GM19455 (cell line): ENCODE measurements at regions not wholly inside any gene's neighbourhood (a gene's known extent, or its start where the extent isn't known, plus 50 kb on each side); places are given as distances from the start of the nearest gene placed in this dataset.

Experiments
- ATAC-seq: cut with Tn5 transposase; IDR thresholded peaks from one replicate; pipeline ENCODE4 v1.9.1; 2021; ENCODE audit not compliant: unreplicated experiment

- ATAC-seq = no peak
These were observed 113.4 kb upstream of the AKIRIN2 start for GRCh38 chr6:87815449-87815848.

DNA sequence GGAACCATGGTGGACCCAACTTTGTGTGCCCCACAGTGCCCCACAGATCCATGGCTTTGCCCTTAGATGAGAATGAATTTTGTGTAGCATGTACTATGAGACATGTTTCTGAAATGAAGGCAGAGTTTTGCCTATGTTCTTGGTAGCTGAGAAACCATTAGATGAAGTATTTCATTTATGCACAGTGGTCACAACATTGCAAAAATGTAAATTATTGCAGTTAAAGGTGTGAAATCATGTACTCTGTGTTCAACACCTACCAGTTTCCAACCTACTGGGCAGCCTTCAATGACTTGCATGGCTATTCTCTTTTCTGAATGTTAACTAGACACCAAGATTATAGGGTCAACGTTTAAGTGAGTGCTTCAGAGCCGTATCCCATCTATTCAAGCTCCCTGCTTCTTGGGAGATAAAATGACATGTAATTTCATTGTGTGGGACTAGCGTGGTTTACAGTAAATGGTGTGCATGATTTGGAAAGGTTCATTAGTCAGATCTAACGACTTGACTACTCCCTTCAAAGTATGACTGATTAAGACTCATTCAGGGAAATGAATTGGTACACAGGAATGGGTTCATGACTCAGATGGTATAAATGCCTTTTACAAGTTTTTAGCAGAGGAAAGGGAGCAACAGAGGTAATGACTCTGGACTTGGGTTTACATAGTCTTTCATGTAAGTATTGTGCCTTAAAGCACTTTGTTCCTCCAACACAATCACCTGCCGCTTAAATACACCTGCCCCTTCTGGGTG lies 106.1 kb upstream of the AKIRIN2 start:
- no peak for ATAC-seq

- peak; percentile 49 for ATAC-seq
These were observed 105.4 kb upstream of the AKIRIN2 start for GRCh38 chr6:87807475-87807874.

- ATAC-seq = no peak
These were observed 104.6 kb upstream of the AKIRIN2 start for GRCh38 chr6:87806635-87807034.

GRCh38 chr6:87806099-87806498 lies 104.1 kb upstream of the AKIRIN2 start:
- ATAC-seq = no peak

DNA sequence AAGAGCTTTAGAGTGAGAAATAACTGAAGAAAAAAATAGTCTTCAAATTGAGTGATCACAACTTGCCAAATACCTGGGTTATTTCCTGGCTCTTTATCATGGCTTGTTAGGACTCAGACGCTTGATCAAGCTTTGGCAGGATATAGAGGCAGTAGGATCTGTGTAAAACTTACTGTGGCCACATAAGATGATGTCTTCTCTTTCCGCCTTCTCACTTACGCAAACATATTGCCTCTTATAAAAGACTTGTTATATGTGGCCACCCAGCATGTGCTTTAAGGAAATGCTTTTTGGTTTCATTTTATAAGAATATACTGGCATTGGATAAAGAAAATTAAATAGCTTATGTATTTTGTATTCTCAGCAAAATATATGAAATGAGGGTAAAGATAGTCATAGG lies 101.8 kb upstream of the AKIRIN2 start:
- ATAC-seq = no peak

DNA sequence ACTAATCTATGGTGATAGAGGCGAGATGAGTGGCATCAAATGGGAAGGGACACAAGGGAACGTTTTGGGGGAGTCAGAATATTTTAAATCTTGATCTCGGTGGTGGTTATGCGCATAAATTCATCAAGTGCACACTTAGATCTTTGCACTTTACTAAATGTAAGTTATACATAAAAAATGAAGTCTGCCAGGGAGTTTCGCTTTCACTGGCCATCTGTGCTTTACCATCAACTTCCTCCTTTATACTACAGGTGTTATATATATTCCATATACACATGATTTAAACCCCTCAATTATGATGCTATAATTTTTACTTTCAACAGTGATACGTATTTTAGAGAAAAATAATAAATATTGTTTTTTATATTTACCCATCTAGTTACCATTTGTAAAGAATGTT lies 97.6 kb upstream of the AKIRIN2 start:
- ATAC-seq = no peak

DNA sequence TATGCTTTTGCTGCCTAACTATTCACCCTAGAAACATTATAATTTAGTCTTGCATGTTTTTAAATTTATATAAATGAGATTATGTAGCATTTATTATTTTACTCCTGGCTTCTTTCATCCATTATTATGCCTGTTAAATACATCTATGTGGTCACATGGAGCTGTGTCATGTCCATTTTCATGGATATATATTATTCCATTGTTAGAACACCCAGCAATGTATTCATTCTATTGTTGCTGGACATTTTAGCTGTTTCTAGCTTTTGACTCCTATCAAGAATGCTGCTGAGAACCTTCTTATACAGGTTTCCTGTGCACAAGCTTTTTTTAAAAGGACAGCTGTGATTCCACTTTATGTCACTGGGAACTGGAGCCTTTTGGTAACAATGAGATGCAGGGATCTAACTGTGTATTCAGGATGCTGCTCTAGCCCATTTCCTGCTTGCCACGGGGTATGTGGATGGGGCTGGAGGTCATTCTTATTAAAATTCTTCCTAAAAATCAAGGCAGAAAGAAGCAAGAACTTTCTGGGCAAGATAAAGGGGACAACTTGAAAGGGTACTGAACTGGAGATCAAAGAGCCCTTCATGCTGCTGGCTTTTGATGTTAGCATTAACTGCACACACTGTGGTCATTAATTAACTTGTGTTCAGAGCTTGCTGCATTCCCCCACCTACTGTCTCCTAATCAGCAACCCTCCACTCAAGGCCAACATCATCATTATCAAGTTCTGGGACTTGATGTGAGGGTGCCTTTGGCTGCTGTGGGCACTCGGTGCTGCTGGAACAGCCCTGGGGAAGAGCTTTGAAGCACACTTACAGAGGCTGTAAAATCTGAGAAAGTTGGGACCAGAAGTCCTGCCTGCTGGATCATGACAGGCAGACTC lies 96.6 kb upstream of the AKIRIN2 start:
- no peak for ATAC-seq

DNA sequence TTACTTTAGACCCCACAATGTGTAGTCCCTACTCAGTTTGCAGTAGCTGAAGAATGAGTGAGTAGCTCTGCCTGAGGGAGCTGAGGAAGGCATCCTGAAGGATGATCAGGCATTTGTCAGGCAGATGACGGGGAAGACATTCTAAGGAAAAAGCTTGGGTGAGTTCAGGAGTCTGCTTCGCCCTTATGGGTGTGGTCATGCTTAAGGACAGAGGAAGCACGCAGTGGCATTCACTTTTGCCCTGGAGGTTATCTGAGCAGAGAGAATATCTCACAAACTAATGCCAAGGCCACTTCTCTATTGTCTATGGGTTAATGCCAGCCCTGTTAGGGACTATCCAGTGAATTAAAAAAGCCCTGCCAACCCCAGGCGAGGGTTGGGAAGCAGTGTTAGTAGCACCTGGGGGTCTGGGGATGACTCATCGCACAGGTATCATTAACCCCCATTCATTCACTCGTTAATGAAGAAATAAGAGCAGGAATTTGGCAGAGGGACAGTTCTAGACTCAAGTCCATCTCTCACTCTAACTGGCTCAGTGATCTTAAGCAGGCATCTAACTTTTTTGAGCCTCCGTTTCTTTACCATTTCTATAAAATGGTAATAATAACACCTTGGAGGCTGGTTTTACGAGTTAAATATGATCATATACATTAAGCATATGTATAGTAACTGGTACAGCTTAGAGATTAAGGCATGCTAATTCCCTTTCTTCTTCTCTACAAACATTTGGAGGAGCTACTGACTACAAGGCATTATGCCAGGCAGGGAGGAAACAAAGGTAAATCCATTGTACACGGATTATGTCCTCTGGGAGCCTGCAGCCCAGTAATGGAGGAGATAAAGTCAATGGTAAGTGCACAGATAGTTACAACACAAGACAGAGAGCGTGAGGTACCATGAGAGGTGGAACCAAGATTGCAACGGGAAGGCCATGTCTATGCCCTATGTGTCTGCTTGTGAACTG lies 93.2 kb upstream of the AKIRIN2 start:
- ATAC-seq = no peak

- no peak for ATAC-seq
These were observed 91.3 kb upstream of the AKIRIN2 start for GRCh38 chr6:87793315-87793714.

GRCh38 chr6:87791982-87792381 lies 89.9 kb upstream of the AKIRIN2 start:
- no peak for ATAC-seq

- no peak for ATAC-seq
These were observed 89.5 kb upstream of the AKIRIN2 start for GRCh38 chr6:87791485-87791884.

- no peak for ATAC-seq
These were observed 89.0 kb upstream of the AKIRIN2 start for GRCh38 chr6:87791029-87791428.

GRCh38 chr6:87789900-87790290 lies 87.9 kb upstream of the AKIRIN2 start:
- ATAC-seq = no peak

- no peak for ATAC-seq
These were observed 87.3 kb upstream of the AKIRIN2 start for GRCh38 chr6:87789198-87789899.

DNA sequence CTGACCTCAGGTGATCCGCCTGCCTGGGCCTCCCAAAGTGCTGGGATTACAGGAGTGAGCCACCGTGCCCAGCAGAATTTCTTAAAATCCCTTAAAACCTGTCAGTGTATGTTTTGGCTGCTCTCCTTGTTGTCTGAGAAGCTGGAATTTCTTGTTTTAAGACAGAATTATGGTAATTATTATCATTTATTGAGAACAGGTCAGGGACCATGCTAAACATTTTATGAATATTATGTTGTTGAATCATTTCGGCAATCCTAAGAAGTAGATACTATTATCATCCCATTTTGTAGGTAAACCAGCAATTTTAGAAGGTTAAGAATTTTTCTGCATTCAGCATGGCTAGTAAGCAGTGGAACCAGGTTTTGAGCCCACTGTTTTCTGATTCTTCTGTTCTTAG lies 86.1 kb upstream of the AKIRIN2 start:
- no peak for ATAC-seq

- no peak for ATAC-seq
These were observed 83.3 kb upstream of the AKIRIN2 start for GRCh38 chr6:87785229-87785862.

DNA sequence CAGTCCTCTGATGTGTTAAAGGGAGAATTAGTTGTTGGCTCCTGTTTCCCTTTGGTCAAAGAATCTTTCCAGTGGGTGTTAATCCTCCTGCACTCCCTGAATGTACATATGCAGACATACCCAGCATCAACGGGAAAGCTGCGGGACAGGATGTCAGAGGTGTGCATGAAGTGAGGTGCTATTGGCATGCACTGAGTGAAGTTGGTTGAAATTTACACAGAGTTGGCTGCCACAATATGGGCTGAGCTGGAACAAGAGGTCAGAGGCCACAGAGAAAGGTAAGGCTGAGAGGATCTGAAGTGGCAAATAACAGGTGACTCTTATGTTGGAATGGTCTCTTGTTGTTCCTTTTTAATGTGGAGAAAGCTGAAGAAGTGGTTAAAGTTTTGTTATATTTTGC lies 82.7 kb upstream of the AKIRIN2 start:
- ATAC-seq = no peak

- no peak for ATAC-seq
These were observed 82.0 kb upstream of the AKIRIN2 start for GRCh38 chr6:87784051-87784450.

DNA sequence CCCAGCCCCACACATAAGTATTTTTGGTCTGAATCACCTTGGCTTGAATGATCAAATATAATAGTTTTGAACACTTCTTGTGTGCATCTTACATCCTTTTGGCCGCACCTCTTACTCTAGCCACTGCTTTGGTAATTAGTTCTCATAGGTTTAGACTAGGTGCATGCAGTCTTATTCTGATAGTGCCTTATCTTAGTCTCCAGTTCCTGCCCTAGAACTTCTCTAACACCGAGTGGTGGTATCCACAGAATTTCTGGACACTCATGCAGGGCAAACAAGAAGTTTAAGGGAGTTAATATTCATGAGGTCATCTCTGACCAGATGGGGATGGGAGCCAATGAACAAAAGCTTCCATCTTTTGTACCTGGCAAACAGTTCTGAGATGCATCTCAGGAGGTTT lies 77.5 kb upstream of the AKIRIN2 start:
- no peak for ATAC-seq
